GM19025 (cell line): ENCODE measurements at regions not wholly inside any gene's neighbourhood (a gene's known extent, or its start where the extent isn't known, plus 50 kb on each side); places are given as distances from the start of the nearest gene placed in this dataset.

Source experiments
- ATAC-seq: cut with Tn5 transposase; IDR thresholded peaks from one replicate; pipeline ENCODE4 v1.9.1; 2021; ENCODE audit warnings: mild to moderate bottlenecking, low read depth, moderate library complexity; ENCODE audit not compliant: unreplicated experiment

DNA sequence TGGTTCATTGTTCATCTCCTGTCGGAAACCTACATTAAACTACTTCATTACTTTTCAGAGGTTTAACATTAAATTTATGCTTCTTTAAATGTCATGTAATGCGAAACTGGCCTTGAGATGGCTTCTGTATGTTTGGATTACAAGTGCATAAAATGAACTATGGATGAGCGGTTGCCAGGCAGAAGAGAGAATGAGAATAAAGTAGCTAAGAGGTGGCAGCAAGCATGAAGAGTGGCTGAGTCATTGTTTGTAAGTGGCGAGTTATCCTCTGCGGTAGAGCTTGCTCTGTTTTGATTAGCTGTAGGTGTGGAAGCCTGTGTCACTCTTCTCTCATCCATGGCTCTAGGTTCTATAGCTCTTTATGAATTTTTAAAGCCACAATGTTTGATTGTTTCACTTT is 1139.6 kb upstream of the PCDH9 start:
- ATAC-seq, result no peak

DNA sequence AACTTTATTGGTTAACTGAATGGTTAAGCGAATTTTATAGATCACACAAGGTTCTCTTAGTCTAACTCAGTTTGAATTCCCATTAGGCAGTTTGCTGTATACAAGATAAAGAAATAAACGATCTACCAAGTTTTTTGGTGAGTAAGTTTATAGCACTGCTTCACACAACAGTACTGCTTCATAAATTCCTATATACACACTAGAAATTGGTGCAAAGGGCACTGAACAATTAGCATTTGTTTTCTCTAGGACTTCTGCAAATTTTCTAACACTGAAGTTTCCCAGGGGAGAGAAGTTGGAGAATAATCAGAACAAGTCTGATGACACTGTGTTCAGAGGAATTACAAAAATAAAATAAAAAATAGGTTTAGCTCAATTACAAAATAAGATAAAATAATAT is 1138.8 kb upstream of the PCDH9 start:
- ATAC-seq, result no peak

DNA sequence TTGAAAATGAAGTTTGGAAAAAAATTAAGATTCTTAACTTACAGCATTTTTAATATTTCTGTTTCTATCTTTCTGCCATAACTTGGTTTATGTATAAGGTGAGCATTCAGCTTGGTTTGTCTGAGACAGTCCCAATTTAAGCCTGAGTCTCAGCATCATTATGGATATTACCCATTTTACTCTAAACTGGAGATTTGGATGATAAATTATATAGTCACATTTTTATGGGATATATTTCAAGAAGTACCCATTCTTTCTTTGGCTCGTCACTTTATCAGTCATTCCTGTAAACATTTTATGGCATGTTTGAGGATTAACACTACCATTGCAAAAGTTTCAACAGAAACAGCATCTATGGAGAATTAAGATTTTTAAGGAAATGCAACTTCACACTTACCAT is 1129.0 kb upstream of the PCDH9 start:
- no peak for ATAC-seq

GRCh38 chr13:68358294-68358705 is 1128.2 kb upstream of the PCDH9 start:
- no peak for ATAC-seq

- ATAC-seq, result no peak
These were observed 1120.4 kb upstream of the PCDH9 start for GRCh38 chr13:68350554-68350953.

DNA sequence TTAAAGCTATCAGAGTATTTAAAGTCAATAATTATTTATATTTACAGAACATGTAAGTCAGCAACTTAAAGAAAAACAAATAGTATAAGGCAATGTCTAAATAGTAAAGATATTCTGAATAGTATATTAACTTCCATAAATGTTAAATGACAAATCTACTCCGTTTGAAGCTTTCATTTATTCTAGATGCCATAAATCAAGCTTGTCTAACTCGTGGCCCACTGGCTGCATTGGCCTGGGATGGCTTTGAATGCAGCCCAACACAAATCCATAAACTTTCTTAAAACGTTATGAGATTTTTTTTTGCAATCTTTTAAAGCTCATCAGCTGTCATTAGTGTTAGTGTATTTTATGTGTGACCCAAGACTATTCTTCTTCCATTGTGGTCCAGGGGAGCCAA is 1117.1 kb upstream of the PCDH9 start:
- no peak for ATAC-seq

- no peak for ATAC-seq
These were observed 1115.9 kb upstream of the PCDH9 start for GRCh38 chr13:68345963-68346531.

DNA sequence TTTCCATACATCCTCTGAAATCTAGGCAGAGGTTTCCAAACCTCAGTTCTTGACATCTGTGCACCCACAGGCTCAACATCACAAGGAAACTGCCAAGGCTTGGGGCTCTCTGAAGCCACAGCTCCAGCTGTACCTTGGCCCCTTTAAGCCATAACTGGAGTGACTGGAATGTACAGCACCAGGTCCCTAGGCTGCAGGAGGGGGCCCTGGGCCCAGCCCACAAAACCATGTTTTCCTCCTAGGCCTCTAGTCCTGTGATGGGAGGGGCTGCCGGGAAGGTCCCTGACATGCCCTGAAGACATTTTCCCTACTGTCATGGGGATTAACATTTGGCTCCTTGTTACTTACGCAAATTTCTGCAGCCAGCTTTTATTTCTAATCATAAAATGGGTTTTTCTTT is 1093.0 kb upstream of the PCDH9 start:
- no peak for ATAC-seq

GRCh38 chr13:68319384-68319783 is 1089.2 kb upstream of the PCDH9 start:
- no peak for ATAC-seq

DNA sequence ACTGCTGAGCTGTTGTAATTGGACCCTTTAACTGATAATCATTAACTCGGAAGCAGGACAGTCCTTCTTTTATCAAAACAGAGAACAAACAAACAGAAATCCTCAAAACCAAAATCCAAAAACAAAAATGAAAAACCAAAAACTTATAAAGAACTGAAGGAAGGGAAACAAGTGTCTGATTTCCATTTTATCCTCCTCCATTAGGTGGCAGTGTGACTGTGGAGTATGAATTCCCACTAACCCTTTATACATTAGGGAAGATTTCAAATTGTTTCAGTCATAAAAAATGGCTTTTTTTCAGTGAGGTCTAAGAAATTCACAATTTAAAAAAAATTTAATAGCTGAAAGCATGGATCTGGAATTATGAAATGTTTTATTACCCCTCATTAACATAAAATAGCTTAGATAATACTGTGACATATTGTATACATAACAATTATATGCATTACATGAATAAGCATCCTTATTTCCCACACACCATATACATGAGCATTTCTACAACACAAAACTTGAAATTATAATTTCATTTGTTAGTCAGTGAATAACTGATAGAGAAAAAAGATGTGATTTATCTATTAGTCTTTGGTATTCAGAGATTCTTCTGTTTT is 1074.3 kb upstream of the PCDH9 start:
- no peak for ATAC-seq

DNA sequence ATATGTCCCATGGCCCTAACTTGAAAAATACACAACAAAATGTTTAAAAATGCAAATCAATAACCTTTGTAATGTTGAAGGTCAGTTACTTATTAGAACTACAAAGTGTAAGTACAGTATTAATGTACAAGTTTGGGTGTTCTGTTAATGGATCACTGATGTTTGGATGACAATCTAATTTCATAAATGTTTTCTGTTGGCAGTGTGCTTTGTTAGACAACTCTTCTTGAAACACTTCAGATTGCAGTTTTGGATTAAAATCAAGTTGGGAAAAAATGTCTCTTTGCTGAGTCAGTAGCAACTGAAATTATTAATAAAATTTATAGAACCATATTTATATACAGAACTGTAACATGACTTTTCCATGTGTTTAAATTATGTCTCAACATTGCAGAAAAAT is 1063.5 kb upstream of the PCDH9 start:
- no peak for ATAC-seq

- ATAC-seq, result no peak
These were observed 1062.5 kb upstream of the PCDH9 start for GRCh38 chr13:68292601-68293000.

- no peak for ATAC-seq
These were observed 1061.5 kb upstream of the PCDH9 start for GRCh38 chr13:68291595-68291994.

GRCh38 chr13:68275758-68276157 is 1045.6 kb upstream of the PCDH9 start:
- no peak for ATAC-seq

GRCh38 chr13:68272652-68273051 is 1042.5 kb upstream of the PCDH9 start:
- ATAC-seq, result no peak

- ATAC-seq, result no peak
These were observed 1034.6 kb upstream of the PCDH9 start for GRCh38 chr13:68264692-68265091.

GRCh38 chr13:68261105-68261504 is 1031.0 kb upstream of the PCDH9 start:
- ATAC-seq, result no peak

- no peak for ATAC-seq
These were observed 1027.1 kb upstream of the PCDH9 start for GRCh38 chr13:68257111-68257842.

- no peak for ATAC-seq
These were observed 1024.0 kb upstream of the PCDH9 start for GRCh38 chr13:68254151-68254550.

DNA sequence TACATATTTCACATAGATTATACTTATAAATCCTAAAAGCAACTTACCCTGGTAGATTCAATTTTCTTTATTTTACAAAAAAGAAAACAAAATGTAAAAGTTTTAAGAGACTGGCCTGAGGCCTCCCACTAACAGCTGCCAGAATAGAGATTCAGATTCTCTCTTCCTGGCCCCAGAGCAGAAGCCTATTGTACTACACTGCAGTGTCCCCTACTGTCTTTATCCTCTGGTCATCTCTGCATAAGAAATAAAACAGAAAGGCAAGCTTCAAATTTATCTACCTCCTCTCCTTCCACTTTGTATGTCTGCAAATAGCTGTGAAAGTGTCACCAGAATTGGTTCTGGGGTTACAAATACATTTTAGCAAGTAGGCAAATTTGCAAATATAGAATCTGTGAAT is 1004.1 kb upstream of the PCDH9 start:
- ATAC-seq, result no peak

GRCh38 chr13:68232351-68233130 is 1002.4 kb upstream of the PCDH9 start:
- no peak for ATAC-seq
